ENCODE measurements at regions not wholly inside any gene's neighbourhood (a gene's known extent, or its start where the extent isn't known, plus 50 kb on each side); places are given as distances from the start of the nearest gene placed in this dataset.

- TF ChIP-seq POLR2AphosphoS5 (IDR thresholded peaks at IDR 0.05; ENCODE audit: insufficient read depth, low read depth, low read length) (no peak), EZH2 (IDR thresholded peaks at IDR 0.05; ENCODE audit: borderline replicate concordance, low read depth, low read length, severe bottlenecking) (no peak), JUN (IDR thresholded peaks at IDR 0.05; ENCODE audit: borderline replicate concordance, insufficient read depth, insufficient read length, low read depth) (no peak), FOS (IDR thresholded peaks at IDR 0.05; ENCODE audit: borderline replicate concordance, insufficient read depth, low read length) (no peak), MYC (IDR thresholded peaks at IDR 0.05; ENCODE audit: low read depth, low read length) (no peak), POLR2A (IDR thresholded peaks at IDR 0.05; ENCODE audit: low read depth, low read length) (no peak), GATA2 (IDR thresholded peaks at IDR 0.05; ENCODE audit: insufficient read depth, insufficient read length, low read depth, low read length) (no peak)
- TF ChIP-seq, protein P1, sequence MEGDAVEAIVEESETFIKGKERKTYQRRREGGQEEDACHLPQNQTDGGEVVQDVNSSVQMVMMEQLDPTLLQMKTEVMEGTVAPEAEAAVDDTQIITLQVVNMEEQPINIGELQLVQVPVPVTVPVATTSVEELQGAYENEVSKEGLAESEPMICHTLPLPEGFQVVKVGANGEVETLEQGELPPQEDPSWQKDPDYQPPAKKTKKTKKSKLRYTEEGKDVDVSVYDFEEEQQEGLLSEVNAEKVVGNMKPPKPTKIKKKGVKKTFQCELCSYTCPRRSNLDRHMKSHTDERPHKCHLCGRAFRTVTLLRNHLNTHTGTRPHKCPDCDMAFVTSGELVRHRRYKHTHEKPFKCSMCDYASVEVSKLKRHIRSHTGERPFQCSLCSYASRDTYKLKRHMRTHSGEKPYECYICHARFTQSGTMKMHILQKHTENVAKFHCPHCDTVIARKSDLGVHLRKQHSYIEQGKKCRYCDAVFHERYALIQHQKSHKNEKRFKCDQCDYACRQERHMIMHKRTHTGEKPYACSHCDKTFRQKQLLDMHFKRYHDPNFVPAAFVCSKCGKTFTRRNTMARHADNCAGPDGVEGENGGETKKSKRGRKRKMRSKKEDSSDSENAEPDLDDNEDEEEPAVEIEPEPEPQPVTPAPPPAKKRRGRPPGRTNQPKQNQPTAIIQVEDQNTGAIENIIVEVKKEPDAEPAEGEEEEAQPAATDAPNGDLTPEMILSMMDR (IDR thresholded peaks at IDR 0.05; ENCODE audit: extremely low read depth in 1 of 2, insufficient read depth in 1 of 2, low read depth in 1 of 2, low read length in 2 of 2) = no peak
- TF ChIP-seq, protein P2, sequence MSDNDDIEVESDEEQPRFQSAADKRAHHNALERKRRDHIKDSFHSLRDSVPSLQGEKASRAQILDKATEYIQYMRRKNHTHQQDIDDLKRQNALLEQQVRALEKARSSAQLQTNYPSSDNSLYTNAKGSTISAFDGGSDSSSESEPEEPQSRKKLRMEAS (IDR thresholded peaks at IDR 0.05; ENCODE audit: insufficient read depth, insufficient read length) = no peak
- ChIA-PET POLR2A (no interaction called here), CTCF (no interaction called here)
- Histone ChIP-seq H3K36me3 (ENCODE audit: control insufficient read depth in 2 of 2, extremely low read depth in 1 of 2, insufficient read depth in 2 of 2, low read length in 2 of 2) (no peaks in the 10 kb centered on the region), H3K27me3 (ENCODE audit: control insufficient read depth in 2 of 2, insufficient read depth in 2 of 2, low read length in 2 of 2) (no peaks in the 10 kb centered on the region), H3K9me3 (replicated peaks; ENCODE audit: control insufficient read depth, insufficient read depth, low read length) (no peaks in the 10 kb centered on the region), H3K9me1 (replicated peaks; ENCODE audit: control insufficient read depth, extremely low read depth, insufficient read depth, low read length) (no peaks in the 10 kb centered on the region), H4K20me1 (replicated peaks; ENCODE audit: control insufficient read depth, extremely low read depth, insufficient read depth, low read length) (no peaks in the 10 kb centered on the region), H2AFZ (ENCODE audit: low read depth, low read length) (no peak overlapping the region), H3K4me1 (ENCODE audit: control insufficient read depth, extremely low read depth, insufficient read depth, low read length) (no peaks in the 10 kb centered on the region), H3K79me2 (ENCODE audit: control insufficient read depth, insufficient read depth, low read length) (no peaks in the 10 kb centered on the region), H3K9ac (replicated peaks; ENCODE audit: extremely low read depth, insufficient read depth, low read length) (no peak overlapping the region), H3K4me3 (replicated peaks in 1 of 3; ENCODE audit: insufficient read depth in 1 of 3, low read depth in 1 of 3, low read length in 3 of 3) (no peak overlapping the region), H3K27ac (ENCODE audit: insufficient read depth, low read depth, low read length) (no peak overlapping the region), H3K4me2 (ENCODE audit: insufficient read depth, low read length) (no peak overlapping the region)
- intact Hi-C loops (cut with micrococcal nuclease) (no loop called here), dilution Hi-C loops (cut with MboI; ENCODE audit: extremely low pct_ligation_motif_present, low sequenced_read_pairs) (no loop called here)
- DNase-seq (ENCODE audit: low read depth, low spot score) = no peak
- FAIRE-seq = no peak
- BruUV-seq (replicated peaks) = no TSS peak
These were observed 287.4 kb downstream of the RBM43 start for GRCh38 chr2:150974234-150974633.

Data from endothelial cell of umbilical vein (primary cell).